Osteocyte (in vitro differentiated cells): ENCODE measurements at regions not wholly inside any gene's neighbourhood (a gene's known extent, or its start where the extent isn't known, plus 50 kb on each side); places are given as distances from the start of the nearest gene placed in this dataset.

ENCODE experiments used
- DNase-seq: peaks from one replicate; pipeline ENCODE4 v3.0.0; 2021; ENCODE audit warnings: mixed read lengths; ENCODE audit not compliant: unreplicated experiment; ENCODE audit errors: extremely low spot score
- H3K27ac Mint-ChIP-seq: one replicate; pipeline ENCODE4 v1.8.0; 2021; ENCODE audit warnings: mild to moderate bottlenecking, mixed read lengths; ENCODE audit not compliant: unreplicated experiment
- H3K27me3 Mint-ChIP-seq: one replicate; pipeline ENCODE4 v1.8.0; 2021; ENCODE audit warnings: mixed read lengths; ENCODE audit not compliant: unreplicated experiment
- H3K36me3 Mint-ChIP-seq: one replicate; pipeline ENCODE4 v1.8.0; 2021; ENCODE audit warnings: mixed read lengths; ENCODE audit not compliant: unreplicated experiment
- H3K4me1 Mint-ChIP-seq: one replicate; pipeline ENCODE4 v1.8.0; 2021; ENCODE audit warnings: mixed read lengths; ENCODE audit not compliant: unreplicated experiment
- H3K4me3 Mint-ChIP-seq: one replicate; pipeline ENCODE4 v1.8.0; 2021; ENCODE audit warnings: mild to moderate bottlenecking, moderate library complexity, mixed read lengths; ENCODE audit not compliant: unreplicated experiment
- H3K9me3 Mint-ChIP-seq: one replicate; pipeline ENCODE4 v1.8.0; 2021; ENCODE audit warnings: mixed read lengths; ENCODE audit not compliant: unreplicated experiment
- TF ChIP-seq, protein P1 (sequence below): fragments of 200-600 bp; sonication (generic); IDR thresholded peaks from 2 replicates; pipeline ENCODE4 v1.5.0; 2021; ENCODE audit warnings: antibody characterized with exemption, mild to moderate bottlenecking, moderate library complexity

DNA sequence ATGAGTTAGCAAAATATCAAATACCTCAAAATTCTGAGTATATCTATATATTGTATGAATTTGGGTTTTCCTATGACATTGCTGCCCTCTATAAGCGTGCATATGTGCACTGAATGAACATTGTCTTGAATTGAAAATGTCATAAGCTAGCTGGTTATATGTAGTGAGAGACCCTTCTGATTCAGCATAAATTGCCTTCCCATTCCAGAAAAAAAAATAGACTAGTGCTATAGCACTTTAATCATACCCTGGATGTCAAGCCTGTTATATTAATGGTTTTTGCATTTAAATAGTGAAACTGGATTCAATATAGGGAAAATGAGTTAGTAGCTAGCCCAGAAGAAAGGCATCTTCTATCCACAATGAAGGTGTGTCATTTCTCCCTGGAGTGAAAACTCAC, 265.1 kb downstream of the TUSC7 start:
- Mint-ChIP-seq H3K36me3 (no peaks in the 10 kb centered on the region), H3K4me1 (no peaks in the 10 kb centered on the region), H3K27me3 (peaks cover 5% of the 10 kb centered on the region), H3K4me3 (no peak overlapping the region), H3K27ac (no peak overlapping the region), H3K9me3 (no peaks in the 10 kb centered on the region)
- TF ChIP-seq, protein P1, sequence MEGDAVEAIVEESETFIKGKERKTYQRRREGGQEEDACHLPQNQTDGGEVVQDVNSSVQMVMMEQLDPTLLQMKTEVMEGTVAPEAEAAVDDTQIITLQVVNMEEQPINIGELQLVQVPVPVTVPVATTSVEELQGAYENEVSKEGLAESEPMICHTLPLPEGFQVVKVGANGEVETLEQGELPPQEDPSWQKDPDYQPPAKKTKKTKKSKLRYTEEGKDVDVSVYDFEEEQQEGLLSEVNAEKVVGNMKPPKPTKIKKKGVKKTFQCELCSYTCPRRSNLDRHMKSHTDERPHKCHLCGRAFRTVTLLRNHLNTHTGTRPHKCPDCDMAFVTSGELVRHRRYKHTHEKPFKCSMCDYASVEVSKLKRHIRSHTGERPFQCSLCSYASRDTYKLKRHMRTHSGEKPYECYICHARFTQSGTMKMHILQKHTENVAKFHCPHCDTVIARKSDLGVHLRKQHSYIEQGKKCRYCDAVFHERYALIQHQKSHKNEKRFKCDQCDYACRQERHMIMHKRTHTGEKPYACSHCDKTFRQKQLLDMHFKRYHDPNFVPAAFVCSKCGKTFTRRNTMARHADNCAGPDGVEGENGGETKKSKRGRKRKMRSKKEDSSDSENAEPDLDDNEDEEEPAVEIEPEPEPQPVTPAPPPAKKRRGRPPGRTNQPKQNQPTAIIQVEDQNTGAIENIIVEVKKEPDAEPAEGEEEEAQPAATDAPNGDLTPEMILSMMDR: no peak
- DNase-seq: no peak

DNA sequence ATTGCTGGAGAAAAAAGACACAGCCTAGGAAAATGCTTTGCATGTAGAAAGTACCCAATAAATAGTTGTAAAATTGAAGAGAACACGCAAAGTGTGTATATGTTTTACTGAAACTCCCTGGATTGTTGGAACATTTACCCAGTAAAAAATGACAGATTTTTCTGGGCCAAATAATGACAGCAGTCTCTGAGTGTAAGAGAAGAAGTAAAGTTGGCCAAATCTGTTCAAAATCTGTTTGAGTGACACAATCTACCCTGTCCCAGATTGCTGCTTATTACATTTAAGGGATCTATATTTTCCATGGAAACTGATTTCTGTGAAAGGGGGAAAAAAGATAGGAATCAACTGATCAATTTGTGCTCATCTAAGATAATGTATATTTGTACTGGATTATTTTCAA, 267.9 kb downstream of the TUSC7 start:
- Mint-ChIP-seq H3K9me3 (no peaks in the 10 kb centered on the region), H3K27ac (no peak overlapping the region), H3K4me3 (no peak overlapping the region), H3K27me3 (peaks cover 20% of the 10 kb centered on the region), H3K36me3 (no peaks in the 10 kb centered on the region), H3K4me1 (no peaks in the 10 kb centered on the region)
- TF ChIP-seq, protein P1: no peak
- no peak for DNase-seq

DNA sequence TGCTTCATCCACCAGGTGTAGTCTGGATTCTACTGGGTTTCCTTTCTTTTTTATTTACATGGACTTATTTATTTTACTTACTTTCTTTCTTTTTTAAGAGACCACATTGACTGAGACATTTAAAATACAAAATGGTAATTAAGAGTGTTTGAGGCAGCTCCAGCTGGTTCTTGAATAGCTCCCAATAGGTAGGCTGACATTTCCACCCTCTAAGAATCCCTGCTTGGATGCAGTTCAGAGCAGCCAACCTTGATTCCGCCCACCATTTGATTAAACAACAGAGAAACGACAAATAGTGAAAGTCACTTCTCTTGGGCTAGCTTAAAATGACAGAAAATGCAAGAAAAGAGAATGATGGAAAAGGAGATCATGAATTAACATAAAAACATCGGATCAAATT, 270.5 kb downstream of the TUSC7 start:
- DNase-seq: no peak
- Mint-ChIP-seq H3K27ac (no peak overlapping the region), H3K4me3 (no peak overlapping the region), H3K36me3 (no peaks in the 10 kb centered on the region), H3K9me3 (no peaks in the 10 kb centered on the region), H3K27me3 (peaks cover 24% of the 10 kb centered on the region), H3K4me1 (no peaks in the 10 kb centered on the region)
- TF ChIP-seq, protein P1: no peak

DNA sequence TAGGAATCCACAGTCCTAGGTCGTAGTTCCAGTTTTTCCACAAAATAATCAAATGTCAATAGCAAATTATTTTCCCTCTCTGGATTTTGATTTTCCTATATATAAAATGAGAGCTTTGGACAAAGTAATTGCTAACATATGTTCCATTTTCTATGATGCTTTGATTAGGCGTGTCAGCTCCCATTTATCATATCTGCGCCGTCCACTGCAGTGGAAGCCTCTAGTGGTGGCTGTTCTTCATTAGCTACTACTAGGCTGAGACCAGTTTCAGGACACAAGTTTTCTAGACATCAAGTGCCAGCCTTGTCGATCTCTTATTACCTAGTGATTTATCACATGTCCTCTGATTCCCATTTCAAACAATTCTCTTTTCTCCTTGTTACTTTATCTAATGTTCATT, 271.5 kb downstream of the TUSC7 start:
- TF ChIP-seq, protein P1: no peak
- no peak overlapping the region for H3K27ac Mint-ChIP-seq
- no peaks in the 10 kb centered on the region for H3K36me3 Mint-ChIP-seq
- H3K27me3 Mint-ChIP-seq: peaks cover 24% of the 10 kb centered on the region
- DNase-seq: no peak
- no peak overlapping the region for H3K4me3 Mint-ChIP-seq
- peaks cover 5% of the 10 kb centered on the region for H3K9me3 Mint-ChIP-seq
- no peaks in the 10 kb centered on the region for H3K4me1 Mint-ChIP-seq

DNA sequence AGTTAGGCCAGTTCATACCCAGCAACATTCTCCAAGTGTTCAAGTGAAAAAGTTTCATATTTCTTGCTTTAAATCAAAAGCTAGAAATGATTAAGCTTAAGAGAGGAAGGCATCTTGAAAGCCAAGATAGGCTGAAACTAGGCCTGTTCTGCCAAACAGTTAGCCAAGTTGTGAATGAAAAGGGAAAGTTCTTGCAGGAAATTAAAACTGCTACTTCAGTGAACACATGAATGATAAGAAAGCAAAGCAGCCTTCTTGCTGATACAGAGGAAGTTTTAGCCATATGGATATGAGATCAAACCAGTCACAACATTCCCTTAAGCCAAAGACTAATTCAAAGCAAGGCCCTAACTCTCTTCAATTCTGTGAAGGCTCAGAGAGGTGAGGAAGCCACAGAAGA, 274.7 kb downstream of the TUSC7 start:
- Mint-ChIP-seq H3K36me3 (no peaks in the 10 kb centered on the region), H3K9me3 (peaks cover 5% of the 10 kb centered on the region), H3K27ac (no peak overlapping the region), H3K4me3 (no peak overlapping the region), H3K27me3 (peaks cover 23% of the 10 kb centered on the region), H3K4me1 (no peaks in the 10 kb centered on the region)
- no peak for DNase-seq
- TF ChIP-seq, protein P1: no peak
